HG03175 (cell line): ENCODE measurements at regions not wholly inside any gene's neighbourhood (a gene's known extent, or its start where the extent isn't known, plus 50 kb on each side); places are given as distances from the start of the nearest gene placed in this dataset.
"Not testable (repeated sequence)": the region's sequence is repeated elsewhere in the genome, so short reads cannot be mapped to it uniquely, and the experiment has no call there.

ENCODE experiments used
- ATAC-seq: cut with Tn5 transposase; IDR thresholded peaks from one replicate; pipeline ENCODE4 v1.9.1; 2021; ENCODE audit warnings: mild to moderate bottlenecking, moderate library complexity; ENCODE audit not compliant: unreplicated experiment

- ATAC-seq: no peak
Observed at GRCh38 chr6:15081447-15081846, 164.4 kb upstream of the JARID2 start.

GRCh38 chr6:15082708-15083107 lies 163.2 kb upstream of the JARID2 start:
- no peak for ATAC-seq

DNA sequence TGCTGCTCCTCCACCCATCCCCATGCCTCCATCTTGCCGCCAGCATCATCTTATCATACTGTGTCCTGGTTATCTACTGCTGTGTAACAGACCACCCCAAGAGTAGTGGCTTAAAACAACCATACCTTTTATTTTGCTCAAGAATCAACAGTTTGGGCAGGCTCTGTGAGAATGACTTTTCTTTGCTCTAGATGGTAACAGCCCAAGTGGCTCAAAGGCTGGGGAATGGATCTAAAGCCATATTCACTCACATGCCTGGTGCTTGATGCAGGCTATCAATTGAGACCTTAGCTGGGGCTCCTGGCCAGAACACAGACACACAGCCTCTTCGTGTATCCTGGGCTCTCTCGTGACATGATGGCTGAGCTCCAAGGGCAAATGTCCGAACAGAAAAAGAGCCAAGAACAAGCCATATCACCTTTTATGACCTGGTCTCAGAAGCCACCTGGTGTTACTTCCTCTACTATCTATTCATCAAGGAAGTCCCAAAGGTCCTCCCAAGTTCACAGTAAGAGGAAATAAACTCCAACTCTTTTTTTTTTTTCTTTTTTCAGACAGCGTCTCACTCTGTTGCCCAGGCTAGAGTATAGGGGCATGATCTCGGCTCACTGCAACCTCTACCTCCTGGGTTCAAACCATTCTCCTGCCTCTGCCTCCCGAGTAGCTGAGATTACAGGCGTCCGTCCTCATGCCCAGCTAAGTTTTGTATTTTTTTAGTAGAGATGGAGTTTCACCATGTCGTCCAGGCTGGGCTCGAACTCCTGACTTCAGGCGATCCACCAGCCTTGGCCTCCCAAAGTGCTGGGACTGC lies 159.3 kb upstream of the JARID2 start:
- ATAC-seq: no peak

GRCh38 chr6:15087186-15087589 lies 158.7 kb upstream of the JARID2 start:
- ATAC-seq: no peak

- no peak for ATAC-seq
Observed at GRCh38 chr6:15088904-15089568, 156.8 kb upstream of the JARID2 start.

- ATAC-seq: no peak
Observed at GRCh38 chr6:15089569-15090144, 156.2 kb upstream of the JARID2 start.

GRCh38 chr6:15090145-15090579 lies 155.7 kb upstream of the JARID2 start:
- no peak for ATAC-seq

DNA sequence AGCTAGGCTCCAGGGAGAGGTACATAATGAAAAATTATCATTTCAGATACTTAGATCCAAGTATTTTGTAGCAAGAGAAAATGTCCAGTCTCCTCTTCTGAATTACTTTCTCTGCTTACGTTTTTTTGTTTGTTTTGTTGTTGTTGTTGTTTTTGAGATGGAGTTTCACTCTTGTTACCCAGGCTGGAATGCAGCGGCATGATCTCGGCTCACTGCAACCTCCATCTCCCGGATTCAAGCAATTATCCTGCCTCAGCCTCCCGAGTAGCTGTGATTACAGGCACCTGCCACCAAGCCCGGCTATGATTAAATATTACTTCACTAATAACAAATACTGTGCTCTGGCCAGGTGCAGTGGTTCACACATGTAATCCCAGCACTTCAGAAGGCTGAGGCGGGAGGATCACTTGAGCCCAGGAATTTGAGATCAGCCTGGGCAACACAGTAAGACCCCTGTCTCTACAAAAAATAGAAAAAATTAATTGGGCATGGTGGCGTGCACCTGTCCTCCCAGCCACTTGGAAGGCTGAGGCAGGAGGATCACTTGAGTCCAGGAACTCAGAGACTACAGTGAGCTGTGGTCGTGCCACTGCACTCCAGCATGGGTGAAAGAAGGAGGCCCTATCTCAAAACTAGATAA lies 155.0 kb upstream of the JARID2 start:
- ATAC-seq: no peak

GRCh38 chr6:15096894-15097837 lies 148.7 kb upstream of the JARID2 start:
- ATAC-seq: no peak

- ATAC-seq: no peak
Observed at GRCh38 chr6:15101130-15101529, 144.7 kb upstream of the JARID2 start.

DNA sequence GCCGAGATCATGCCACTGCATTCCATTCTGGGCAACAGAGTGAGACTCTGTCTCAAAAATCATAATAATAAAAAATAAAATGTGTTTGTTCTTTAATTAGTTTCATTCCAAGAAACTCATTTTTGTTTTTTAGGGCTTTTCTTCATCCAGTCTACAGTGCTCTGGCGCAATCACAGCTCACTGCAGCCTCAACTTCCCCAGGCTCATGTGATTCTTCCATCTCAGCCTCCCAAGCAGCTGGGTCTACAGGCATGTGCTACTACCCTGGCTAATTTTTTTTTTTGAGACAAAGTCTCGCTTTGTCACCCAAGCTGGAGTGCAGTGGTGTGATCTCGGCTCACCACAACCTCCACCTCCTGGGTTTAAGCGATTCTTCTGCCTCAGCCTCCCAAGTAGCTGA lies 143.6 kb upstream of the JARID2 start:
- no peak for ATAC-seq

- no peak for ATAC-seq
Observed at GRCh38 chr6:15106958-15107643, 138.8 kb upstream of the JARID2 start.

DNA sequence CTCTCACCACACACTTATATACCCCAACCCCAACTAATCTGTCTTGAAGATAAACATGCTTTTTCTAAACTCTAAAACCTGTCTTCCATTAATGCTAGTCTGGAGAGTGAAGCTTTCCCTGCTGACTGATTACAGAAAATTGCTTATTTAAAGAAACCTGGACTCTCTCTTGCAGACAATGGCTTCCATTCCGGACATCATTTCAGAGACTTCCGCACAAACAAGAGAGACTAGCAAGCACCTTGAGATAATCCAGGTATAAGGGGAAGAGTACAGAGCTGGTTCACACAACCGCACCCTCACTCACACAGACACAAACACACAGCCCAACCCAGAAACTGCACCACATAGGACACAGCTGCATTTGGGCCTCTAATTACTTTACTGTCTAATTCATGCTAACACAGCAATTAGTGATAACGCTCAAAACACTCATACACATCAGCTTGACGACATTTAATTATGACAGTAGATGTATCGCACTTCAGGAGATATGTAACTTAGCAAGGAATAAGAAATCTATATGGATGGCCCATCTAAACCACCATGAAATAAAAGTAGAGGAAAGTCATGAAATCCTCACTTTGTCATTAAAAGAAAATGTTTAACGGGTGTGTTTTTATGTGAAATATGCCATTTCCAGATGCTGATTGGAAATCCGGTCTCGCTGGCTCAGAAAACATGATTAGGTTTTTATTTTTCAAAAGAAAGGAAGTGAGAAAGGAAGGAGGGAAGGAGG lies 138.1 kb upstream of the JARID2 start:
- no peak for ATAC-seq

DNA sequence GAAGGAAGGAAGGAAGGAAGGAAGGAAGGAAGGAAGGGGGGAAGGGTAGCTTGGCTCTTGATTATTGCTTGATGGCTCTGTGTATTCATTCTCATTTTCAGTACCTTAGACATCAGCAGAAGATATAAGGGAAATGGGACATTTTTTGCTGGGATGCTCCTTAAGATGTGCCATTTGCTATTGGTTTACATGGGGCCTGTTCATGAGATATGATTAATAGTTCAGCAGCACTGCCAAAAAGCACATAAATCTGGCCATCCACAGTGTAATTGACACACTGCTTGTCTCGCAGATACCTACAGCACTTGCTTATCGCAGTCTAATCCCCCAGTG lies 137.5 kb upstream of the JARID2 start:
- ATAC-seq: no peak

GRCh38 chr6:15109338-15110090 lies 136.4 kb upstream of the JARID2 start:
- ATAC-seq: no peak

- ATAC-seq: no peak
Observed at GRCh38 chr6:15110726-15111354, 135.0 kb upstream of the JARID2 start.

GRCh38 chr6:15111576-15111975 lies 134.3 kb upstream of the JARID2 start:
- not testable (repeated sequence) for ATAC-seq

- ATAC-seq: no peak
Observed at GRCh38 chr6:15113587-15113986, 132.3 kb upstream of the JARID2 start.
